NCI-H2227 (cell line): ENCODE measurements at regions not wholly inside any gene's neighbourhood (a gene's known extent, or its start where the extent isn't known, plus 50 kb on each side); places are given as distances from the start of the nearest gene placed in this dataset.

Source experiments
- DNase-seq: peaks from one replicate; lab custom pipeline; 2025; ENCODE audit not compliant: unreplicated experiment; lab: John Stamatoyannopoulos, UW

GRCh38 chr5:73295447-73295846 is 122.5 kb downstream of the TMEM174 start:
- DNase-seq, result no peak

- DNase-seq, result no peak
Measured at GRCh38 chr5:73292816-73293459, 119.9 kb downstream of the TMEM174 start.

GRCh38 chr5:73291873-73292272 is 118.9 kb downstream of the TMEM174 start:
- DNase-seq, result no peak

GRCh38 chr5:73290242-73290641 is 117.2 kb downstream of the TMEM174 start:
- no peak for DNase-seq

GRCh38 chr5:73288803-73289720 is 116.1 kb downstream of the TMEM174 start:
- peak; percentile 57 for DNase-seq

- DNase-seq, result no peak
Measured at GRCh38 chr5:73286896-73287295, 113.9 kb downstream of the TMEM174 start.

GRCh38 chr5:73284985-73285384 is 112.0 kb downstream of the TMEM174 start:
- peak; percentile 38 for DNase-seq

GRCh38 chr5:73284220-73284795 is 111.3 kb downstream of the TMEM174 start:
- no peak for DNase-seq

GRCh38 chr5:73282923-73283322 is 109.9 kb downstream of the TMEM174 start:
- DNase-seq, result no peak

- DNase-seq, result peak; percentile 15
Measured at GRCh38 chr5:73282383-73282782, 109.4 kb downstream of the TMEM174 start.

GRCh38 chr5:73280821-73281746 is 108.1 kb downstream of the TMEM174 start:
- DNase-seq, result peak; percentile 47

GRCh38 chr5:73280386-73280785 is 107.4 kb downstream of the TMEM174 start:
- DNase-seq, result no peak

GRCh38 chr5:73279805-73280204 is 106.8 kb downstream of the TMEM174 start:
- no peak for DNase-seq

GRCh38 chr5:73278693-73279092 is 105.7 kb downstream of the TMEM174 start:
- no peak for DNase-seq

GRCh38 chr5:73274881-73275663 is 102.1 kb downstream of the TMEM174 start:
- no peak for DNase-seq

- no peak for DNase-seq
Measured at GRCh38 chr5:73274121-73274520, 101.1 kb downstream of the TMEM174 start.

- DNase-seq, result no peak
Measured at GRCh38 chr5:73273379-73274050, 100.5 kb downstream of the TMEM174 start.

GRCh38 chr5:73272351-73272750 is 99.4 kb downstream of the TMEM174 start:
- DNase-seq, result no peak

GRCh38 chr5:73268826-73269225 is 95.8 kb downstream of the TMEM174 start:
- DNase-seq, result no peak
